ENCODE measurements at regions not wholly inside any gene's neighbourhood (a gene's known extent, or its start where the extent isn't known, plus 50 kb on each side); places are given as distances from the start of the nearest gene placed in this dataset.
"Not testable (repeated sequence)": the region's sequence is repeated elsewhere in the genome, so short reads cannot be mapped to it uniquely, and the experiment has no call there.

- H3K4me3 ChIP-seq (ENCODE audit: low read length) = no peak overlapping the region
- no peak for DNase-seq (ENCODE audit: low read depth, low spot score)
These were observed 159.4 kb downstream of the HS3ST3A1 start for GRCh38 chr17:13442361-13442760.

GRCh38 chr17:13441873-13442272, 159.9 kb downstream of the HS3ST3A1 start:
- DNase-seq (ENCODE audit: low read depth, low spot score) = no peak

GRCh38 chr17:13437966-13438779, 163.6 kb downstream of the HS3ST3A1 start:
- DNase-seq (ENCODE audit: low read depth, low spot score) = no peak
- no peak overlapping the region for H3K4me3 ChIP-seq (ENCODE audit: low read length)

More at GRCh38 chr17:13441873-13442272, 159.9 kb downstream of the HS3ST3A1 start:
- no peak overlapping the region for H3K4me3 ChIP-seq (ENCODE audit: low read length)

- DNase-seq (ENCODE audit: low read depth, low spot score) = no peak
- no peak overlapping the region for H3K4me3 ChIP-seq (ENCODE audit: low read length)
These were observed 166.5 kb downstream of the HS3ST3A1 start for GRCh38 chr17:13435230-13435629.

GRCh38 chr17:13429201-13429600, 172.5 kb downstream of the HS3ST3A1 start:
- DNase-seq (ENCODE audit: low read depth, low spot score) = no peak
- no peak overlapping the region for H3K4me3 ChIP-seq (ENCODE audit: low read length)

GRCh38 chr17:13428611-13429042, 173.1 kb downstream of the HS3ST3A1 start:
- no peak for DNase-seq (ENCODE audit: low read depth, low spot score)
- H3K4me3 ChIP-seq (ENCODE audit: low read length) = no peak overlapping the region

GRCh38 chr17:13426991-13427390, 174.7 kb downstream of the HS3ST3A1 start:
- DNase-seq (ENCODE audit: low read depth, low spot score) = no peak
- no peak overlapping the region for H3K4me3 ChIP-seq (ENCODE audit: low read length)

GRCh38 chr17:13425390-13425789, 176.3 kb downstream of the HS3ST3A1 start:
- DNase-seq (ENCODE audit: low read depth, low spot score) = no peak
- no peak overlapping the region for H3K4me3 ChIP-seq (ENCODE audit: low read length)

GRCh38 chr17:13421581-13422130, 180.1 kb downstream of the HS3ST3A1 start:
- no peak for DNase-seq (ENCODE audit: low read depth, low spot score)
- no peak overlapping the region for H3K4me3 ChIP-seq (ENCODE audit: low read length)

- no peak overlapping the region for H3K4me3 ChIP-seq (ENCODE audit: low read length)
- DNase-seq (ENCODE audit: low read depth, low spot score) = no peak
These were observed 180.9 kb downstream of the HS3ST3A1 start for GRCh38 chr17:13420878-13421277.

- H3K4me3 ChIP-seq (ENCODE audit: low read length) = no peak overlapping the region
- no peak for DNase-seq (ENCODE audit: low read depth, low spot score)
These were observed 181.3 kb downstream of the HS3ST3A1 start for GRCh38 chr17:13420418-13420826.

- no peak overlapping the region for H3K4me3 ChIP-seq (ENCODE audit: low read length)
- no peak for DNase-seq (ENCODE audit: low read depth, low spot score)
These were observed 182.1 kb downstream of the HS3ST3A1 start for GRCh38 chr17:13419676-13420075.

GRCh38 chr17:13418891-13419290, 182.8 kb downstream of the HS3ST3A1 start:
- no peak for DNase-seq (ENCODE audit: low read depth, low spot score)
- H3K4me3 ChIP-seq (ENCODE audit: low read length) = no peak overlapping the region

- no peak for DNase-seq (ENCODE audit: low read depth, low spot score)
- H3K4me3 ChIP-seq (ENCODE audit: low read length) = no peak overlapping the region
These were observed 184.3 kb downstream of the HS3ST3A1 start for GRCh38 chr17:13417381-13417950.

GRCh38 chr17:13416748-13417363, 184.9 kb downstream of the HS3ST3A1 start:
- H3K4me3 ChIP-seq (ENCODE audit: low read length) = no peak overlapping the region
- no peak for DNase-seq (ENCODE audit: low read depth, low spot score)

GRCh38 chr17:13415871-13416416, 185.8 kb downstream of the HS3ST3A1 start:
- H3K4me3 ChIP-seq (ENCODE audit: low read length) = no peak overlapping the region
- no peak for DNase-seq (ENCODE audit: low read depth, low spot score)

GRCh38 chr17:13415200-13415599, 186.5 kb downstream of the HS3ST3A1 start:
- not testable (repeated sequence) for H3K4me3 ChIP-seq (ENCODE audit: low read length); DNase-seq (ENCODE audit: low read depth, low spot score)

- H3K4me3 ChIP-seq (ENCODE audit: low read length) = no peak overlapping the region
These were observed 188.7 kb downstream of the HS3ST3A1 start for GRCh38 chr17:13413001-13413400.

GRCh38 chr17:13410874-13411273, 190.9 kb downstream of the HS3ST3A1 start:
- no peak overlapping the region for H3K4me3 ChIP-seq (ENCODE audit: low read length)
- DNase-seq (ENCODE audit: low read depth, low spot score) = no peak

More at GRCh38 chr17:13413001-13413400, 188.7 kb downstream of the HS3ST3A1 start:
- no peak for DNase-seq (ENCODE audit: low read depth, low spot score)

- no peak for DNase-seq (ENCODE audit: low read depth, low spot score)
These were observed 191.5 kb downstream of the HS3ST3A1 start for GRCh38 chr17:13410214-13410613.

More at GRCh38 chr17:13410214-13410613, 191.5 kb downstream of the HS3ST3A1 start:
- H3K4me3 ChIP-seq (ENCODE audit: low read length) = no peak overlapping the region
